Lower leg skin (tissue), 4 donors: ENCODE measurements at regions not wholly inside any gene's neighbourhood (a gene's known extent, or its start where the extent isn't known, plus 50 kb on each side); places are given as distances from the start of the nearest gene placed in this dataset.

Source experiments
- DNase-seq, 2 donors: peaks; one replicate each; pipeline ENCODE4 v3.0.0-alpha.2; 2019; ENCODE audit warnings: low spot score in 2 of 2
- H3K4me3 ChIP-seq: fragments of 200-600 bp; sonication (generic); 2 replicates; pipeline ENCODE4 v1.5.1; 2017; ENCODE audit warnings: mild to moderate bottlenecking, low read depth; ENCODE audit not compliant: poor library complexity, severe bottlenecking
- CTCF ChIP-seq, 3 donors: fragments of 450-650 bp; IDR thresholded peaks; one replicate each; pipeline ENCODE4 v1.5.1; 2016; ENCODE audit warnings: antibody characterized with exemption in 3 of 3, mild to moderate bottlenecking in 3 of 3, moderate library complexity in 2 of 3
- POLR2A ChIP-seq, 2 donors: fragments of 450-650 bp; IDR thresholded peaks; one replicate each; pipeline ENCODE4 v1.6.1; 2016 to 2017; ENCODE audit warnings: antibody characterized with exemption in 2 of 2, mild to moderate bottlenecking in 1 of 2, moderate library complexity in 1 of 2
- WGBS, 2 donors: methylation state at CpG; one replicate each; pipeline ENCODE4 v1.1.5; 2018; 5-methylcytosine and 5-hydroxymethylcytosine counted together
- intact Hi-C: fragments of 100-400 bp; cut with DNase I; formaldehyde crosslinking; loops from one replicate; pipeline ENCODE4 v1.15.0; 2023; ENCODE audit warnings: low total_unique reads

GRCh38 chr2:8177566-8177965 lies 504.3 kb upstream of the ID2 start:
- intact Hi-C loops: no loop called here
- TF ChIP-seq CTCF (IDR thresholded peaks at IDR 0.05) (no peak), POLR2A (IDR thresholded peaks at IDR 0.05) (no peak)
- no peak overlapping the region for H3K4me3 ChIP-seq
- no peak for DNase-seq
- 79 to 86% methylated on average over 2 of the region's 2 CpGs for WGBS, 2 donors

GRCh38 chr2:8178911-8179310 lies 502.9 kb upstream of the ID2 start:
- DNase-seq: no peak
- WGBS, 2 donors: 63 to 70% methylated on average over 7 of the region's 7 CpGs
- H3K4me3 ChIP-seq: no peak overlapping the region
- intact Hi-C loops: no loop called here
- TF ChIP-seq CTCF (IDR thresholded peaks at IDR 0.05) (no peak), POLR2A (IDR thresholded peaks at IDR 0.05) (no peak)

GRCh38 chr2:8189316-8189715 lies 492.5 kb upstream of the ID2 start:
- no peak for TF ChIP-seq POLR2A (IDR thresholded peaks at IDR 0.05)
- 91% methylated on average over 6 of the region's 6 CpGs for WGBS, 2 donors
- DNase-seq: no peak
- H3K4me3 ChIP-seq: no peak overlapping the region
- intact Hi-C loops: no loop called here

GRCh38 chr2:8190279-8190678 lies 491.6 kb upstream of the ID2 start:
- no peak overlapping the region for H3K4me3 ChIP-seq
- no peak for DNase-seq
- WGBS, 2 donors: 64 to 75% methylated on average over 1 of the region's 1 CpG
- no peak for TF ChIP-seq POLR2A (IDR thresholded peaks at IDR 0.05)
- no peak for TF ChIP-seq CTCF (IDR thresholded peaks at IDR 0.05)
- intact Hi-C loops: no loop called here

- no peak overlapping the region for H3K4me3 ChIP-seq
- TF ChIP-seq POLR2A (IDR thresholded peaks at IDR 0.05): no peak
- no peak for TF ChIP-seq CTCF (IDR thresholded peaks at IDR 0.05)
- WGBS, 2 donors: 90 to 92% methylated on average over 4 of the region's 4 CpGs
- no peak for DNase-seq
- intact Hi-C loops: no loop called here
These were observed 490.4 kb upstream of the ID2 start for GRCh38 chr2:8191427-8191826.

GRCh38 chr2:8193146-8193545 lies 488.7 kb upstream of the ID2 start:
- TF ChIP-seq CTCF (IDR thresholded peaks at IDR 0.05): no peak
- WGBS, 2 donors: 81 to 83% methylated on average over 2 of the region's 2 CpGs
- H3K4me3 ChIP-seq: no peak overlapping the region
- DNase-seq: no peak
- intact Hi-C loops: no loop called here
